ENCODE measurements at regions not wholly inside any gene's neighbourhood (a gene's known extent, or its start where the extent isn't known, plus 50 kb on each side); places are given as distances from the start of the nearest gene placed in this dataset.
"Not testable (repeated sequence)": the region's sequence is repeated elsewhere in the genome, so short reads cannot be mapped to it uniquely, and the experiment has no call there.

DNA sequence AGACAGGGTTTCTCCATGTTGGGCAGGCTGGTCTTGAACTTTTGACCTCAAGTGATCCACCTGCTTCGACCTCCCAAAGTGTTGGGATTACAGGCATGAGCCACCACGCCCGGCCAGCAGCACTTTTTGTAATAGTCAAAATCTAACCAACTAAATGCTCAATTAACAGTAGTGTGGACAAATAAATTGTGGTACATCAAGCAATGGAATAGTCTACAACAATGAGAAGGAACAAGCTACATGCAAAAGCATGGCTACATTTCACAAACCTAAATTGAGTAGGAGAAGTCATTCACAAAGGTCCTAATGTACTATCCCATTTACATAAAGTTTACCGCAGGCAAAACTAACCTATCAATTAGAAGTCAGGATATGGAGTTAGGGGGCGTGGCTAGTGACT is 227.4 kb downstream of the USP22 start:
- TF ChIP-seq KDM5A (IDR thresholded peaks at IDR 0.05): not testable (repeated sequence)
- TF ChIP-seq, protein P1, sequence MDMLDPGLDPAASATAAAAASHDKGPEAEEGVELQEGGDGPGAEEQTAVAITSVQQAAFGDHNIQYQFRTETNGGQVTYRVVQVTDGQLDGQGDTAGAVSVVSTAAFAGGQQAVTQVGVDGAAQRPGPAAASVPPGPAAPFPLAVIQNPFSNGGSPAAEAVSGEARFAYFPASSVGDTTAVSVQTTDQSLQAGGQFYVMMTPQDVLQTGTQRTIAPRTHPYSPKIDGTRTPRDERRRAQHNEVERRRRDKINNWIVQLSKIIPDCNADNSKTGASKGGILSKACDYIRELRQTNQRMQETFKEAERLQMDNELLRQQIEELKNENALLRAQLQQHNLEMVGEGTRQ (IDR thresholded peaks at IDR 0.05): not testable (repeated sequence)
- TF ChIP-seq, protein P2, sequence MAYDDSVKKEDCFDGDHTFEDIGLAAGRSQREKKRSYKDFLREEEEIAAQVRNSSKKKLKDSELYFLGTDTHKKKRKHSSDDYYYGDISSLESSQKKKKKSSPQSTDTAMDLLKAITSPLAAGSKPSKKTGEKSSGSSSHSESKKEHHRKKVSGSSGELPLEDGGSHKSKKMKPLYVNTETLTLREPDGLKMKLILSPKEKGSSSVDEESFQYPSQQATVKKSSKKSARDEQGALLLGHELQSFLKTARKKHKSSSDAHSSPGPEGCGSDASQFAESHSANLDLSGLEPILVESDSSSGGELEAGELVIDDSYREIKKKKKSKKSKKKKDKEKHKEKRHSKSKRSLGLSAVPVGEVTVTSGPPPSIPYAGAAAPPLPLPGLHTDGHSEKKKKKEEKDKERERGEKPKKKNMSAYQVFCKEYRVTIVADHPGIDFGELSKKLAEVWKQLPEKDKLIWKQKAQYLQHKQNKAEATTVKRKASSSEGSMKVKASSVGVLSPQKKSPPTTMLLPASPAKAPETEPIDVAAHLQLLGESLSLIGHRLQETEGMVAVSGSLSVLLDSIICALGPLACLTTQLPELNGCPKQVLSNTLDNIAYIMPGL (CRISPR knock-in tag; IDR thresholded peaks at IDR 0.05; ENCODE audit: borderline replicate concordance): not testable (repeated sequence)
- TF ChIP-seq, protein P3, sequence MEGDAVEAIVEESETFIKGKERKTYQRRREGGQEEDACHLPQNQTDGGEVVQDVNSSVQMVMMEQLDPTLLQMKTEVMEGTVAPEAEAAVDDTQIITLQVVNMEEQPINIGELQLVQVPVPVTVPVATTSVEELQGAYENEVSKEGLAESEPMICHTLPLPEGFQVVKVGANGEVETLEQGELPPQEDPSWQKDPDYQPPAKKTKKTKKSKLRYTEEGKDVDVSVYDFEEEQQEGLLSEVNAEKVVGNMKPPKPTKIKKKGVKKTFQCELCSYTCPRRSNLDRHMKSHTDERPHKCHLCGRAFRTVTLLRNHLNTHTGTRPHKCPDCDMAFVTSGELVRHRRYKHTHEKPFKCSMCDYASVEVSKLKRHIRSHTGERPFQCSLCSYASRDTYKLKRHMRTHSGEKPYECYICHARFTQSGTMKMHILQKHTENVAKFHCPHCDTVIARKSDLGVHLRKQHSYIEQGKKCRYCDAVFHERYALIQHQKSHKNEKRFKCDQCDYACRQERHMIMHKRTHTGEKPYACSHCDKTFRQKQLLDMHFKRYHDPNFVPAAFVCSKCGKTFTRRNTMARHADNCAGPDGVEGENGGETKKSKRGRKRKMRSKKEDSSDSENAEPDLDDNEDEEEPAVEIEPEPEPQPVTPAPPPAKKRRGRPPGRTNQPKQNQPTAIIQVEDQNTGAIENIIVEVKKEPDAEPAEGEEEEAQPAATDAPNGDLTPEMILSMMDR (IDR thresholded peaks at IDR 0.05): not testable (repeated sequence)

Measured in A549 (cell line).